GM21526 (cell line): ENCODE measurements at regions not wholly inside any gene's neighbourhood (a gene's known extent, or its start where the extent isn't known, plus 50 kb on each side); places are given as distances from the start of the nearest gene placed in this dataset.

Source experiments
- ATAC-seq: cut with Tn5 transposase; IDR thresholded peaks from one replicate; pipeline ENCODE4 v1.9.1; 2021; ENCODE audit warnings: moderate library complexity; ENCODE audit not compliant: unreplicated experiment, low FRiP score

DNA sequence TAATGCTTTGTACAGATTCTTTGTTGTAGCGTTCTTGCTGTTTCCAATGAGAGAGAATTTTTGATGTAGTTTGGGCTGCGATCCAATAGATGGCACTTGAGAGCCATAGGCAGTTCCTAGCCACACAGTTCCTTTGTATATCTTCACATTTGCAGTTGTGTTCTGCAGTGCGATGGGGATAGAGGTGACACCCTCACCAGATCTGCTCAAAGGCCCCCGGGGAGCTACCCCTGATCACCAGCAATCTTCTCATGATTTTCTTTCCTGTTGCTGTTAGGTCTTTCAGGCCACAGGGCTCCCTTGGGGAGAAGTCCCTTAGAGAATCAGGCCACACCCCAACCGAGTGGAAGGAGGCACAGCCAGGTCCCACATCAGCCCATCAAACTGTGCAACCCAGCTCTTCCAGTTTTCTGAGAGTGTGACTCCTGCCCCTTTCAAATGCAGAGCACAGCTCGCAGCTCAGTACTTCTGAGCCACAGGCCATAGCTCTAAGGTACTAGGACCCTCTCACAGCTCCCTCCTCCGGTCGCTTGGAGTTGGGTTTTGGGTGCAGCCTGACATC is 353.7 kb downstream of the SLCO4C1 start:
- ATAC-seq, result peak; percentile 91

- ATAC-seq, result no peak
Observed at GRCh38 chr5:101937041-101937440, 359.0 kb downstream of the SLCO4C1 start.

GRCh38 chr5:101935086-101935485 is 361.0 kb downstream of the SLCO4C1 start:
- ATAC-seq, result no peak

- no peak for ATAC-seq
Observed at GRCh38 chr5:101932599-101932998, 363.5 kb downstream of the SLCO4C1 start.

GRCh38 chr5:101929628-101930027 is 366.5 kb downstream of the SLCO4C1 start:
- no peak for ATAC-seq

DNA sequence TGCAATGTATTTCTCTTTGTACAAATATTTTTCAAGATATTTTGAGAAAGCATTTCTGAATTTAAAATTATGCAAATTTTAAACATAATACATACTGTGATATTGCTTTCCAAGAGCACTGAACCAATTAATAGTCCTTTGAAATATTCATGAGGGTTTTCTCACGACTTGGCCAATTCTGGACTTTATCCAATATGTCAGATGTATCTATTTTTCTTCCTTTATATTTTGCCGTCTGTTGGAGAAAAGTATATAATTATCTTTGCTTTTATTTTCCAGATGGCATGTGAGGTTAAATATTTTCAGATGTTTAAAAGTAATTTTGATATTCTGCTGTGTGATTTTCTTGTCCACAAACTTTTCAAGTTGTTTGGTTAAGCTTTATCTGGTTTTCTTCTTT is 378.9 kb downstream of the SLCO4C1 start:
- no peak for ATAC-seq

- ATAC-seq, result no peak
Observed at GRCh38 chr5:101915554-101915953, 380.5 kb downstream of the SLCO4C1 start.

GRCh38 chr5:101904736-101905135 is 391.3 kb downstream of the SLCO4C1 start:
- ATAC-seq, result no peak

DNA sequence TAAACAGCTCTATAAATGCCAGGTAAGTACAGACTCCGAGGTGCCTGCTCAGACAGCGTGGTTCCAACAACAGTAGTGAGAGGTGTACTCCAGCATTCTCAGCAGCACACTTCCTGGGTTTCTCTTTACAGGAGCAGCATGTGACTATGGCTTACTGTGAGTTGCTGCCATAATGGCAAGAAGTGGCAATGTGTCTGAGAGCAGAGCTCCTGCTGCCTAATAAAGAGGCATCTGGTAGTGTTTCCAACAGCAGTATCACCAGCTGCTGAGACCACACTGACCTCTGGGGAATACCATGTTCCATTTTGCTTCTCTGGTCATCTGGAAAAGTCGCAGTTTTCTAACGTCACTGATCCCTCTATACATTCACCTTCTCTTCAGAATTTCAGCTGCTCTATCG is 398.2 kb downstream of the SLCO4C1 start:
- no peak for ATAC-seq

DNA sequence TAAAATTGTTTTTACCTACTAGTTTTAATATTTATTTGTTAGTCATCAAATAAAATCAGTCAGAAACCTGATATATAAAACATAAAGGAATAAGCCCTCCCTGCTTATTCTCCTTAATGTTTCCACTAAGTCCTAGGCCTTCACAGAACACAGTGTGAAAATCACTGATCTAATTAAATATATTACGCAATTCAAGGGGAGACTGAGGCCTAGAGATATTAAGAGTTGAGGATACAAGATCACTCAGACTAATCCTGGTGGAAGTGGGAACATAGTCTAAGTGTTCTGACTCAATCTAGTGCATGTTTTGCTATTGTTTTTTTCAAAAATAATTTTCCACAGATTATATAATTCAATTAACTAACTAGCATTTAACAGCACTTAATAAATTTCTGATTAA is 401.1 kb downstream of the SLCO4C1 start:
- ATAC-seq, result no peak

GRCh38 chr5:101878190-101878589 is 417.9 kb downstream of the SLCO4C1 start:
- ATAC-seq, result no peak

GRCh38 chr5:101877451-101877850 is 418.6 kb downstream of the SLCO4C1 start:
- no peak for ATAC-seq

GRCh38 chr5:101866473-101866872 is 429.6 kb downstream of the SLCO4C1 start:
- no peak for ATAC-seq

DNA sequence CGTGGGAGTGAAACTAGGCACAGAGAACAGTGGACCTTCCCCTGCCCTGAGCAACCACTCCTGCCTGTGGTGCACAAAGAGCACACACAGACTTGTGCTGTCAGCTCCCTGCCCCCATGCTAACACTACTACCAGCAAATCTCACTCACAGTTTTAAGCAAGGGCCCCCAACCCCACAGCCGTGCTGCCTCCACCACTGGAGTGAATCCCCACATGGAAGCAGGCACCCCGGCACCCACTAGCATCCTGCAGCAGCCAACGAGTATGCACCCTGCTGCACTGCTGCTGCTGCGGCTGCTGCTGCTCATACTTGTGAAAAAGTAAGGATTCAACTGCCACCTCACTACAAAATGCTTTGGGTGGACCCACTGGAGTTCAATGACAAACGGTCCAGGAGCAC is 435.5 kb downstream of the SLCO4C1 start:
- no peak for ATAC-seq

DNA sequence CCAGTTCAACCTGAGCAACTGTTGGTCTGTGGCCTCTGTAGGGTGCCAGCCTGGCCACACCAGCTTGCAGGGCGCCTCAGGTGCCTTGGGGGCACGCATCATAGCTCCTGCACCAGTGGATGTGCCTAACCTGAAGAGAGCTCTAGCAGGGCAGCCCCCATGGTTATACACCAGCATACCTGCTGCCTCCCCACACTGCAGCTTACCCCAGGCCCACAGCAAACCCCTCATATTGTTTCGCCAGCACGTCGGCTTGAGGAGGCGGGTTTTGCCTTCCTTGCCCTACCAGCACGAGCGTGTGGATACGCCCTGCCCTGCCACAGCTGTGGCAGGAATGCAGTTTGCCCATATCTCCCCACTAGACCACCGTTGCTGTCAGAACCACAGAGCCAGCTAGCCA is 435.9 kb downstream of the SLCO4C1 start:
- ATAC-seq, result no peak

DNA sequence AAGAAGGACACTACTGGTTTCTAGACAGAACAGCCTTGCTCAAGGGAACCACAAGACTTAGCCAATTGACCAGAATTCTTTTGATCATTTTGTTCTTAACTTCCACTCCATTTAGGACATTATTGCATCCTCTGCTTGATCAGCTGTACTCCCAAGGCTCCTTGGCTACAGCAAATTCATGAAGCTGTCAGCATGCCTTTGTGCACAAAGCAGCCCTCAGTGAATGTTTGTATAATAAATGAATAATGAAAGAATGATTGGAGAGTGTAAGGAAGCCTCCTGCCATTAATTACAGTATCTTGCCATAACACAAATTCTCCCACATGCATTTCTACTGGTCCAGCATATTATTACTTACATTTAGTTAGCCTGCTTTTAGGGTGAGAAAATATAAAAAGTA is 449.6 kb downstream of the SLCO4C1 start:
- ATAC-seq, result no peak

DNA sequence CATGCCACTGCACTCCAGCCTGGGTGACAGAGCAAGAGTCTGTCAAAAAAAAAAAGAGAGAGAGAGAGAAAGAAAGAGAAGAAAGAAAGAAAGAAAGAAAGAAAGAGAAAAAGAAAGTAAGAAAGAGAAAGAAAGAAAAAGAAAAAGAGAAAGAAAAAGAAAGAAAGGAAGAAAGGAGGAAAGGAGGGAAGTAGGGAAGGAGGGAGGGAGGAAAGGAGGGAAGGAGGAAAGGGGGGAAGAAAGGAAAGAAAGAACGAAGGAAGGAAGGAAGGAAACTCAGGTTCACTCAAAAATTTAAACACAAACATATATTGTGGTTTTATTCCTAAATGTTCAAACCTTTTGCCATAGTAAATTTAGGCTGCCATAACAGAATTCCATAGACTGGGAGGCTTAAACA is 453.0 kb downstream of the SLCO4C1 start:
- ATAC-seq, result no peak

GRCh38 chr5:101838435-101838834 is 457.6 kb downstream of the SLCO4C1 start:
- no peak for ATAC-seq

- no peak for ATAC-seq
Observed at GRCh38 chr5:101829255-101829654, 466.8 kb downstream of the SLCO4C1 start.

DNA sequence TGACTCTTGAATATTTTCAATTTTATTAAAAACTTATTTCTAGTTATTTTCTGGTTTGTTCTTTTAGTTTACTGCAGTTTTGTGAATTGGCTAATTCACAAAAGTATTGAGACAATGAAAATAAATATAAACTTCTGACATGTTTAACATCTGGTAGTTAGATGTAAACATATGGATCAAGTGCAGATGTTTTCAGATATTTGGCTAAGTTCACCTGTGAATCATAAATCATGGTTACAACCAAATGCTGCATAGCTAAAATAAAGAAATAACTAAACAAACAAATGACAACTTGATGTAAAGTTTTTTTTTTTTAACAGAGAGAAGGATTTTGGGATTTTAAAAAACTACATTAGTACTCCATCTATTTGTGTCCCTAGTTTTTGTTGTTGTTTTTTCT is 484.6 kb downstream of the SLCO4C1 start:
- no peak for ATAC-seq

GRCh38 chr5:101806410-101806809 is 489.7 kb downstream of the SLCO4C1 start:
- no peak for ATAC-seq

DNA sequence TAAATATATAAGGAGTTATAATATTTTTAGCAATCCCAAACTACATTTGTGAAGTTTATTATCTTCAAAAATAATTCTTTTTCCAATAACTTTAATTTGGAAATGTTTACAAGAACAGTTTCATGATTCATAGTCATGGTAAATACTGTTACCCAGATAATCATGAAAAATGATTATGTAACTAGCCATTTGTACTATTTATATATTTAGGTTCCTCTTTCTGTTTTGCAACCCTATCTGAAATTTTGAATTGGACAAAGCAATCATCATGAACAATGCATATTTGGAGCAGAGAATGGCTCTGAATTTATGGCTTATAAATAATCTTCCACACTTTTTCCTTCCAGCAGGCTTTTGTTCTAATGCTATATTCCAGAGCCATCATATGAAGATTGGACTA is 499.7 kb downstream of the SLCO4C1 start:
- ATAC-seq, result no peak

GRCh38 chr5:101788797-101789196 is 507.3 kb downstream of the SLCO4C1 start:
- no peak for ATAC-seq
